SIG-M5 treated with dmso at 0.1 percent for 504 hours (cell line): ENCODE measurements at regions not wholly inside any gene's neighbourhood (a gene's known extent, or its start where the extent isn't known, plus 50 kb on each side); places are given as distances from the start of the nearest gene placed in this dataset.
"Not testable (repeated sequence)": the region's sequence is repeated elsewhere in the genome, so short reads cannot be mapped to it uniquely, and the experiment has no call there.

Experiments
- DNase-seq: peaks from one replicate; lab custom pipeline; 2025; ENCODE audit not compliant: unreplicated experiment; lab: John Stamatoyannopoulos, UW

- no peak for DNase-seq
Measured at GRCh38 chr16:82302042-82302727, 132.2 kb upstream of the MPHOSPH6 start.

GRCh38 chr16:82301146-82301755 is 131.2 kb upstream of the MPHOSPH6 start:
- no peak for DNase-seq

GRCh38 chr16:82300374-82300951 is 130.4 kb upstream of the MPHOSPH6 start:
- DNase-seq, result no peak

GRCh38 chr16:82298472-82298871 is 128.4 kb upstream of the MPHOSPH6 start:
- no peak for DNase-seq

- DNase-seq, result no peak
Measured at GRCh38 chr16:82295290-82296201, 125.5 kb upstream of the MPHOSPH6 start.

- DNase-seq, result no peak
Measured at GRCh38 chr16:82293671-82294070, 123.6 kb upstream of the MPHOSPH6 start.

GRCh38 chr16:82287937-82288336 is 117.9 kb upstream of the MPHOSPH6 start:
- DNase-seq, result no peak

GRCh38 chr16:82282662-82283061 is 112.6 kb upstream of the MPHOSPH6 start:
- DNase-seq, result no peak

GRCh38 chr16:82281544-82281943 is 111.5 kb upstream of the MPHOSPH6 start:
- DNase-seq, result no peak

- DNase-seq, result no peak
Measured at GRCh38 chr16:82280867-82281266, 110.8 kb upstream of the MPHOSPH6 start.

- not testable (repeated sequence) for DNase-seq
Measured at GRCh38 chr16:82275349-82275748, 105.3 kb upstream of the MPHOSPH6 start.

- DNase-seq, result no peak
Measured at GRCh38 chr16:82271636-82272035, 101.6 kb upstream of the MPHOSPH6 start.

- not testable (repeated sequence) for DNase-seq
Measured at GRCh38 chr16:82267675-82268074, 97.7 kb upstream of the MPHOSPH6 start.

- no peak for DNase-seq
Measured at GRCh38 chr16:82265809-82266208, 95.8 kb upstream of the MPHOSPH6 start.

GRCh38 chr16:82264756-82265155 is 94.7 kb upstream of the MPHOSPH6 start:
- DNase-seq, result no peak

- peak; percentile 34 for DNase-seq
Measured at GRCh38 chr16:82263521-82264143, 93.6 kb upstream of the MPHOSPH6 start.

GRCh38 chr16:82262244-82262643 is 92.2 kb upstream of the MPHOSPH6 start:
- DNase-seq, result no peak

- no peak for DNase-seq
Measured at GRCh38 chr16:82260212-82260795, 90.3 kb upstream of the MPHOSPH6 start.

- DNase-seq, result no peak
Measured at GRCh38 chr16:82259731-82260130, 89.7 kb upstream of the MPHOSPH6 start.

- no peak for DNase-seq
Measured at GRCh38 chr16:82257990-82258389, 88.0 kb upstream of the MPHOSPH6 start.

- no peak for DNase-seq
Measured at GRCh38 chr16:82252582-82252981, 82.6 kb upstream of the MPHOSPH6 start.
